Breast epithelium (tissue), 4 donors: ENCODE measurements at regions not wholly inside any gene's neighbourhood (a gene's known extent, or its start where the extent isn't known, plus 50 kb on each side); places are given as distances from the start of the nearest gene placed in this dataset.

Experiments
- DNase-seq, 2 donors: peaks; one replicate each; pipeline ENCODE4 v3.0.0-alpha.2; 2019; ENCODE audit warnings: low spot score in 2 of 2
- H3K27ac ChIP-seq, 2 donors: fragments of 200-600 bp; sonication (generic) in 1 of 2; one replicate each; pipeline ENCODE4 v1.5.1; 2016 to 2019; ENCODE audit warnings: mild to moderate bottlenecking in 1 of 2
- H3K27me3 ChIP-seq, 2 donors: fragments of 200-600 bp; sonication (generic) in 1 of 2; one replicate each; pipeline versions ENCODE4 v1.5.1 to v1.6.0; 2017 to 2019; ENCODE audit warnings: control low read depth in 1 of 2, mild to moderate bottlenecking in 1 of 2
- H3K36me3 ChIP-seq: fragments of 200-600 bp; one replicate; pipeline ENCODE4 v1.5.1; 2019
- H3K4me1 ChIP-seq, 2 donors: fragments of 200-600 bp; sonication (generic); one replicate each; pipeline ENCODE4 v1.5.1; 2016 to 2019; ENCODE audit warnings: control low read depth in 1 of 2
- H3K4me3 ChIP-seq, 3 donors: fragments of 200-600 bp; sonication (generic); 1 replicate in 2 of 3; 2 replicates in 1 of 3; pipeline ENCODE4 v1.5.1; 2016 to 2019; ENCODE audit warnings: mild to moderate bottlenecking in 3 of 3, moderate library complexity in 2 of 3
- H3K9me3 ChIP-seq, 2 donors: fragments of 200-600 bp; sonication (generic) in 1 of 2; one replicate each; pipeline ENCODE4 v1.5.1; 2016 to 2019; ENCODE audit warnings: control low read depth in 1 of 2
- POLR2A ChIP-seq: fragments of 450-650 bp; IDR thresholded peaks from one replicate; pipeline ENCODE4 v1.6.1; 2016; ENCODE audit warnings: antibody characterized with exemption, mild to moderate bottlenecking, moderate library complexity
- POLR2AphosphoS5 ChIP-seq, 3 donors: sonication (generic); formaldehyde crosslinking; IDR thresholded peaks; one replicate each; pipeline ENCODE4 v1.6.1; 2017; ENCODE audit warnings: antibody characterized with exemption in 3 of 3
- intact Hi-C: fragments of 100-400 bp; cut with DNase I; formaldehyde crosslinking; loops from one replicate; pipeline ENCODE4 v1.15.1; 2023; ENCODE audit warnings: low total_unique reads
- TF ChIP-seq, protein P1 (sequence below), 3 donors: fragments of 450-650 bp; IDR thresholded peaks; one replicate each; pipeline ENCODE4 v1.5.1; 2016 to 2017; ENCODE audit warnings: antibody characterized with exemption in 3 of 3, mild to moderate bottlenecking in 3 of 3, moderate library complexity in 3 of 3

DNA sequence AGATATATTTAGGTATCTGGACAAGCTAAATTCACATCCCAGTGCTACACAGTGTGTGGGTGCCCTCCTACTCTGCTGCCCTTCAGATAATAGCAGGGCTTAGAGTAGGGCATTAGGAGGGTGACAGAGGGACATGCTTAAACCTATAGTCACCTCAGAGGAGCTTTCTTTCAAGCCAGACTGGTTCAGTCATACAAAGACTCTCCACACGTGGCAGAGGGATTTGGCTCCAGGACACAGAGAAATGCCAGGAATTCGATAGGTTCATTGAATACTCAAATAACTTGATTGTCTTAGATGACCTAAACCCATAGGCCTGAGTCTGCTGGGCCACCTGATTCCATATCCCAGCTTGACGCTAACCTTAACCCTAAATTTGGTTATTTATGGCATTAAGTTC, 163.5 kb downstream of the TPH2 start:
- no peak for DNase-seq
- no peaks in the 10 kb centered on the region for H3K36me3 ChIP-seq
- no peak overlapping the region for H3K27ac ChIP-seq
- no peaks in the 10 kb centered on the region for H3K4me1 ChIP-seq
- no peak overlapping the region for H3K4me3 ChIP-seq
- TF ChIP-seq POLR2AphosphoS5 (IDR thresholded peaks at IDR 0.05) (no peak), POLR2A (no peak)
- intact Hi-C loops = no loop called here
- H3K9me3 ChIP-seq = no peaks in the 10 kb centered on the region
- no peaks in the 10 kb centered on the region for H3K27me3 ChIP-seq

DNA sequence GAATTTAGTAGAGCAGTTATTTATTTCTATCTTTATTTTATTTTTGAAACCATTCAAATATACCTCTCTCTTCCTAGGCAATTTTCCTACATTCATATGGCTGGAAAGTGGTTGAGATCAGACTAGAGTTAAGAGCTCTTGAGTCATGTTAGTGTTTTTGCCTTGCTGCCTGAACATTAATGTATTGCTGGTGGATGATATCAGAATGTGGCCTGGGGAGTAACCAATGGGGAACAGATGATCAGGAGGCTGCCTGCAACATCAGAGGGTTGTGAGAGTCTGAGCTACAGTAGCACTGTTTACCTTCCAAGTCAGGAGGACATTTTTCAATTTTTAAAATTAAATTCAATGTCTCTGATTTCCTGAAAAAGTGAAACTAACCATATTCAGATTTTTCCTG, 166.3 kb upstream of the TRHDE start:
- Histone ChIP-seq H3K9me3 (no peaks in the 10 kb centered on the region), H3K27ac (no peak overlapping the region), H3K36me3 (no peaks in the 10 kb centered on the region), H3K4me3 (no peak overlapping the region), H3K4me1 (no peaks in the 10 kb centered on the region), H3K27me3 (no peaks in the 10 kb centered on the region)
- no peak for DNase-seq
- intact Hi-C loops = no loop called here
- TF ChIP-seq POLR2AphosphoS5 (IDR thresholded peaks at IDR 0.05) = no peak
- TF ChIP-seq, protein P1, sequence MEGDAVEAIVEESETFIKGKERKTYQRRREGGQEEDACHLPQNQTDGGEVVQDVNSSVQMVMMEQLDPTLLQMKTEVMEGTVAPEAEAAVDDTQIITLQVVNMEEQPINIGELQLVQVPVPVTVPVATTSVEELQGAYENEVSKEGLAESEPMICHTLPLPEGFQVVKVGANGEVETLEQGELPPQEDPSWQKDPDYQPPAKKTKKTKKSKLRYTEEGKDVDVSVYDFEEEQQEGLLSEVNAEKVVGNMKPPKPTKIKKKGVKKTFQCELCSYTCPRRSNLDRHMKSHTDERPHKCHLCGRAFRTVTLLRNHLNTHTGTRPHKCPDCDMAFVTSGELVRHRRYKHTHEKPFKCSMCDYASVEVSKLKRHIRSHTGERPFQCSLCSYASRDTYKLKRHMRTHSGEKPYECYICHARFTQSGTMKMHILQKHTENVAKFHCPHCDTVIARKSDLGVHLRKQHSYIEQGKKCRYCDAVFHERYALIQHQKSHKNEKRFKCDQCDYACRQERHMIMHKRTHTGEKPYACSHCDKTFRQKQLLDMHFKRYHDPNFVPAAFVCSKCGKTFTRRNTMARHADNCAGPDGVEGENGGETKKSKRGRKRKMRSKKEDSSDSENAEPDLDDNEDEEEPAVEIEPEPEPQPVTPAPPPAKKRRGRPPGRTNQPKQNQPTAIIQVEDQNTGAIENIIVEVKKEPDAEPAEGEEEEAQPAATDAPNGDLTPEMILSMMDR (IDR thresholded peaks at IDR 0.05) = no peak
- TF ChIP-seq POLR2A = no peak

DNA sequence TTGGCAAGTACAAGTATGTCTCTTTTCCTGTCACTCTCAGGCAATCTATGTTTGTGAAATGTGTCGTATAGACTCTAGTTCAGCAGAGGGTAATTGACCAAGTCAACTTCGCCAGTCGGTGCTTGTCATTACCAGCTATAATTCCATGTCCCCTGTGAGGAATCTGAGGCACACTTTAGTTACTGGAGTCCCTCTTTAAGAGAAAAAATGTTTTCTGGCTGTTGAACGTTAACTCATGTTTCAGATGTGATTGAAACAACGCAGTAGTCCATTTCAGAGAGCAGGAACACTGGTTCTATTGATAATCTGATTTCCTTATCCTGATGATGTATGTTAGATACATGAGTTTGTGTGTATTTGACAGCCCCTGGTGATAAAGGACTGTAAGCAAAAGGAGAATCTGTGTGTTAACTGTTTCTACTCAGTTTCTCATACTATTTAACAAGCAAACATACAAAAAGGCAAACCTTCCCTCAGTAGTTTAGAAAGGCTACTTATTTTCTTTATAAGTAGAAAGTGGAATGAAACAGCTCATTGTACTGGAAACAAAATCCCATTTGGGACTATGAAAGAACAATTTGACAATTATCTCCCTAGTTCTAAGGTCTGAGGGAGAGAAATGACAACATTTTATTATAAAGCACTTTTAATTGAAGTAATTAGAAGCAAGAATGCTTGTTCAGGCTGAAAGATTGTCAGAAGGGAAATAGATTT, 161.1 kb upstream of the TRHDE start:
- TF ChIP-seq POLR2A = no peak
- intact Hi-C loops = no loop called here
- Histone ChIP-seq H3K9me3 (no peaks in the 10 kb centered on the region), H3K4me1 (no peaks in the 10 kb centered on the region), H3K27me3 (no peaks in the 10 kb centered on the region), H3K36me3 (no peaks in the 10 kb centered on the region), H3K27ac (no peak overlapping the region), H3K4me3 (no peak overlapping the region)
- no peak for DNase-seq

DNA sequence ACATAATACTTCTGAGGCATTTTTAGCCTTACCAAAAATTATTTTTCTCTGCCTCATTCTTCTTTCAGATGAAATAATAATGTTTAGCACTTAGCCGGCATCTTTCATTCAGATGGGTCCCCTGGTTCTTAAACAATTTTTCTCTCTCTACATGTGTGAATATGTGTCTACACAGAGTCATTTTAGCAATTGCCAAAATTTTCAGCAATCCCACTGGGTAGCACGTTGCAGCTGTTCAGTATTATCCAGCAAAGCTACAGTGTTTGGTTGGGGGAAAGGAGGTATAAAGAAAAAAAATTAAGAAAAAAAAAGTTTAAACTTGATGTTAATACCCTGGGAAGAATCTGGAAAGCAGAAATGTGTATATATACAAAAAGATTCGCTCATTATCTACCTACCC, 160.5 kb upstream of the TRHDE start:
- H3K27ac ChIP-seq = no peak overlapping the region
- no peak overlapping the region for H3K4me3 ChIP-seq
- no peak for TF ChIP-seq POLR2AphosphoS5 (IDR thresholded peaks at IDR 0.05)
- TF ChIP-seq POLR2A = no peak
- TF ChIP-seq, protein P1 (IDR thresholded peaks at IDR 0.05) = no peak
- no peaks in the 10 kb centered on the region for H3K27me3 ChIP-seq
- DNase-seq = no peak
- no peaks in the 10 kb centered on the region for H3K4me1 ChIP-seq
- no peaks in the 10 kb centered on the region for H3K36me3 ChIP-seq
- intact Hi-C loops = no loop called here
- H3K9me3 ChIP-seq = no peaks in the 10 kb centered on the region

DNA sequence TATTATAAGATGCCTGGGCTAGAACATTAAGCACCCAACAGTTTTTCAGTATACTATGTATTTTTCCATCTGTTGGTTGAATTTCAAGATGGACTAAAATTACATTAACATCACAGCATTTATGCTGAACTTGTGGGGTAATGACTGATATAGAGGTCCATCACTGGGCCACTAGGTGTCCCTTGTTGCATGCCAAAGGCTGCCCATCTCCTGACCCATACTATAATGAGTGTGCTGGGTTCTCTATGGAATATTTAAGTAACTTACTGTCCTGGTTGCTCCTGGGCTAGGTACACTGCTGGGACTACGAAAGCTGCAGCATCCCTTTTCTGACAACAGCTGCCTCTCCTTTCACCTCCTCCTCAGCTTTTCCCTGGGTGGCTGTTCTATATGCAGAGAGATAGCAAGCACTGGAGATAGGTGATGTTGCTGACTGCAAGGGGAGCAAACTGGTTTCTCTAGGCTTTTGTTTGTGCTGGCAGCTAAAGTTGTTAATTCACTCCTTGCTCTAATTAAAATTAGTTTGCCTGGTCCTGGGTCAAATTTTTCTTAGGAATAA, 138.6 kb upstream of the TRHDE start:
- no peak overlapping the region for H3K4me3 ChIP-seq
- no peaks in the 10 kb centered on the region for H3K4me1 ChIP-seq
- TF ChIP-seq POLR2A = no peak
- TF ChIP-seq POLR2AphosphoS5 (IDR thresholded peaks at IDR 0.05) = no peak
- TF ChIP-seq, protein P1 (IDR thresholded peaks at IDR 0.05) = no peak
- no peak for DNase-seq
- H3K27me3 ChIP-seq = no peaks in the 10 kb centered on the region
- no peaks in the 10 kb centered on the region for H3K36me3 ChIP-seq
- H3K27ac ChIP-seq = no peak overlapping the region
- intact Hi-C loops = no loop called here
- H3K9me3 ChIP-seq = no peaks in the 10 kb centered on the region

DNA sequence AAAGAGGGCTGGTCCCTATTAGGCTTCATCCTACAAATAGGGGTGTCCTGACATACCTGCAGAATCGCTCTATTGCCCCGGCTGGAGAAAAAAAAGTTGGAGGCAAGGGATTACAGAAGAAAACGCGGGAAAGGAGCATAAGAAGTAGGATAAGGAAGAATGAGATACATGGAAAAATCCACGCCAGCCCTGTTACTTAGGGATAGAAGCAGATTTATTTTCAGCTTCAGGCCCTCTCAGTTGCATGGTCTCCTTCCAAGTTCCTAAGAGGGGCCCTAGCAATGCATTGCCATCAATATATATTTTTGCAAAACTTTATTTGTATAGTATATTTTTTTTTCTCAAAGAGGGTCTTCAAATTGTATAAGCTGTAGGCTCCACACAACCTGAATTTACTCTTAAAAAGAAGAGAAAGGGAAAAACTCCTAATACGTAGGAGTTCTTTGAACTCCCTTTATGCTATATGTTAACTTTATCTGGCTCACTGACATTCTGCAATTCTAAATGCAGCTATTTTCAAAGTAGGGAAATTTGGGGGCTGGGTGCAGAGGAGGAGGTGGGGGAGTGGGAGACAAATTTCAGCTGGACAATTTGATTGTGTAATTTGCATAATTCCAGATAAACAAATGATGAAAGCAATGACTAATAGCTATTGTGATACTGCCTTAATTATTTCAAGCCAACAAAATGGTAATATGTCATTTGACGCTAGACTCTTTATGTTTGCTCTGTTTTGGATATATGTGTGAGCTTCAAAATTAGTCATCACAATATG, 137.7 kb upstream of the TRHDE start:
- Histone ChIP-seq H3K4me3 (no peak overlapping the region), H3K36me3 (no peaks in the 10 kb centered on the region), H3K27me3 (no peaks in the 10 kb centered on the region), H3K27ac (no peak overlapping the region), H3K4me1 (no peaks in the 10 kb centered on the region), H3K9me3 (no peaks in the 10 kb centered on the region)
- intact Hi-C loops = no loop called here
- DNase-seq = no peak
- TF ChIP-seq, protein P1 (IDR thresholded peaks at IDR 0.05) = no peak
- TF ChIP-seq POLR2AphosphoS5 (IDR thresholded peaks at IDR 0.05) = no peak
- no peak for TF ChIP-seq POLR2A
